ENCODE measurements at regions not wholly inside any gene's neighbourhood (a gene's known extent, or its start where the extent isn't known, plus 50 kb on each side); places are given as distances from the start of the nearest gene placed in this dataset.

GRCh38 chr2:239765076-239765845 is 259.9 kb downstream of the NDUFA10 start:
- H3K4me3 ChIP-seq (replicated peaks; ENCODE audit: low read depth, low read length) = no peak overlapping the region
- no peaks in the 10 kb centered on the region for H3K36me3 ChIP-seq (ENCODE audit: control insufficient read depth, insufficient read depth, low read length)
- no peaks in the 10 kb centered on the region; the same call in none of the 2 replicates for H3K27me3 ChIP-seq (replicated peaks; ENCODE audit: control insufficient read depth, insufficient read depth, low read length)
- no peak for TF ChIP-seq CTCF (IDR thresholded peaks at IDR 0.05; ENCODE audit: insufficient read depth, low read length, poor library complexity, severe bottlenecking)
- no peak for DNase-seq (ENCODE audit: extremely low read depth, insufficient read length)

GRCh38 chr2:239763433-239764097 is 261.6 kb downstream of the NDUFA10 start:
- TF ChIP-seq CTCF (IDR thresholded peaks at IDR 0.05; ENCODE audit: insufficient read depth, low read length, poor library complexity, severe bottlenecking) = no peak
- H3K36me3 ChIP-seq (ENCODE audit: control insufficient read depth, insufficient read depth, low read length) = no peaks in the 10 kb centered on the region
- no peaks in the 10 kb centered on the region; the same call in none of the 2 replicates for H3K27me3 ChIP-seq (replicated peaks; ENCODE audit: control insufficient read depth, insufficient read depth, low read length)
- no peak overlapping the region for H3K4me3 ChIP-seq (replicated peaks; ENCODE audit: low read depth, low read length)
- no peak for DNase-seq (ENCODE audit: extremely low read depth, insufficient read length)

- H3K27me3 ChIP-seq (replicated peaks; ENCODE audit: control insufficient read depth, insufficient read depth, low read length) = no peaks in the 10 kb centered on the region; the same call in none of the 2 replicates
- DNase-seq (ENCODE audit: extremely low read depth, insufficient read length) = no peak
- no peak for TF ChIP-seq CTCF (IDR thresholded peaks at IDR 0.05; ENCODE audit: insufficient read depth, low read length, poor library complexity, severe bottlenecking)
- no peaks in the 10 kb centered on the region for H3K36me3 ChIP-seq (ENCODE audit: control insufficient read depth, insufficient read depth, low read length)
- H3K4me3 ChIP-seq (replicated peaks; ENCODE audit: low read depth, low read length) = no peak overlapping the region
Observed at GRCh38 chr2:239762655-239763269, 262.4 kb downstream of the NDUFA10 start.

GRCh38 chr2:239762106-239762505 is 263.0 kb downstream of the NDUFA10 start:
- H3K4me3 ChIP-seq (replicated peaks; ENCODE audit: low read depth, low read length) = no peak overlapping the region
- H3K27me3 ChIP-seq (replicated peaks; ENCODE audit: control insufficient read depth, insufficient read depth, low read length) = no peaks in the 10 kb centered on the region; the same call in none of the 2 replicates
- DNase-seq (ENCODE audit: extremely low read depth, insufficient read length) = no peak
- H3K36me3 ChIP-seq (ENCODE audit: control insufficient read depth, insufficient read depth, low read length) = no peaks in the 10 kb centered on the region
- no peak for TF ChIP-seq CTCF (IDR thresholded peaks at IDR 0.05; ENCODE audit: insufficient read depth, low read length, poor library complexity, severe bottlenecking)

GRCh38 chr2:239760596-239760995 is 264.5 kb downstream of the NDUFA10 start:
- Histone ChIP-seq H3K36me3 (ENCODE audit: control insufficient read depth, insufficient read depth, low read length) (no peaks in the 10 kb centered on the region), H3K27me3 (replicated peaks; ENCODE audit: control insufficient read depth, insufficient read depth, low read length) (no peaks in the 10 kb centered on the region; the same call in 1 of the 2 replicates), H3K4me3 (replicated peaks; ENCODE audit: low read depth, low read length) (no peak overlapping the region)
- no peak for TF ChIP-seq CTCF (IDR thresholded peaks at IDR 0.05; ENCODE audit: insufficient read depth, low read length, poor library complexity, severe bottlenecking)
- DNase-seq (ENCODE audit: extremely low read depth, insufficient read length) = no peak

All from GM06990 (cell line).